NCI-H524 treated with DMSO at 0.1 percent for 48 hours (cell line): ENCODE measurements at regions not wholly inside any gene's neighbourhood (a gene's known extent, or its start where the extent isn't known, plus 50 kb on each side); places are given as distances from the start of the nearest gene placed in this dataset.
A peak's percentile ranks its signal among the peaks of the same experiment; 100 is the strongest.

Experiments
- DNase-seq: peaks from one replicate; lab custom pipeline; 2025; lab: John Stamatoyannopoulos, UW

GRCh38 chr5:104189031-104189430 lies 626.4 kb upstream of the NUDT12 start:
- DNase-seq, result no peak

GRCh38 chr5:104187656-104188055 lies 625.1 kb upstream of the NUDT12 start:
- no peak for DNase-seq

- no peak for DNase-seq
Observed at GRCh38 chr5:104186510-104186909, 623.9 kb upstream of the NUDT12 start.

GRCh38 chr5:104186100-104186499 lies 623.5 kb upstream of the NUDT12 start:
- no peak for DNase-seq

DNA sequence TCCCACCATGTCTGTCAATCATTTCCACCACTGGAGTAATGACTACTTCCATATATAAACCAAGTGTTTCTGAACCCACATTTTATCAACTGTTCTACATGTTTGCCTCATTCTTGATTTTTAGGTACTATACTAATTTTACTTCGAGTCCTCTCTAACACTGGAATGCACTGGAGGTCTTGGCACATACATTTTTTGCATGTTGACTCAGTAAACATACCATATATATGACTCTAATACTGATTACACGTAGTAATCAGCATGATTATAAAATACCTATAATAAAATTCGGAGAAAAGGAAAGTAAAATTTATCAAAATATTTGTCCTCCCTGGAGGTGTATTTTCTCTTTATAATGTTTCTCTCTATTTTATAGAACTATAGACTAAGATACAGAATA lies 621.7 kb upstream of the NUDT12 start:
- DNase-seq, result no peak

- peak; percentile 3 for DNase-seq
Observed at GRCh38 chr5:104178829-104179456, 616.4 kb upstream of the NUDT12 start.

- DNase-seq, result no peak
Observed at GRCh38 chr5:104178066-104178465, 615.5 kb upstream of the NUDT12 start.

DNA sequence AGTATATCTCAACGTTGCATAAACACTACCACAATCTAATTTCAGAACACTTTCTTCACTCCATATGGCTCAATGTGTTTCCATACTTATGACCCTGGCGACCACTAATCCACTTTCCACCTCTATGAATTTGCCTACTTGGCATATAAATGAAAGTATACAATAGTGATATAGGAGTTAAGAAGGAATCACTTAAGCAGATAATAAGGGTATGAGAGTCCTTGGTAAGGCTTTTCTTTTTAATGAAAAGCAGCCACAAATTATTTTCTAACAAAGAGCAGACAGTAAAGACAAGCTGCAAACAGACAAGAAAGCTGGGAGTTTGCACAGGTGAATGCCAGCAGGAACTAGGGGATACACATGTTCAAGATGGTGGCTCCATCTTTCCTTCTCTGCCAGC lies 615.1 kb upstream of the NUDT12 start:
- DNase-seq, result peak; percentile 25

- DNase-seq, result no peak
Observed at GRCh38 chr5:104172976-104173375, 610.4 kb upstream of the NUDT12 start.

DNA sequence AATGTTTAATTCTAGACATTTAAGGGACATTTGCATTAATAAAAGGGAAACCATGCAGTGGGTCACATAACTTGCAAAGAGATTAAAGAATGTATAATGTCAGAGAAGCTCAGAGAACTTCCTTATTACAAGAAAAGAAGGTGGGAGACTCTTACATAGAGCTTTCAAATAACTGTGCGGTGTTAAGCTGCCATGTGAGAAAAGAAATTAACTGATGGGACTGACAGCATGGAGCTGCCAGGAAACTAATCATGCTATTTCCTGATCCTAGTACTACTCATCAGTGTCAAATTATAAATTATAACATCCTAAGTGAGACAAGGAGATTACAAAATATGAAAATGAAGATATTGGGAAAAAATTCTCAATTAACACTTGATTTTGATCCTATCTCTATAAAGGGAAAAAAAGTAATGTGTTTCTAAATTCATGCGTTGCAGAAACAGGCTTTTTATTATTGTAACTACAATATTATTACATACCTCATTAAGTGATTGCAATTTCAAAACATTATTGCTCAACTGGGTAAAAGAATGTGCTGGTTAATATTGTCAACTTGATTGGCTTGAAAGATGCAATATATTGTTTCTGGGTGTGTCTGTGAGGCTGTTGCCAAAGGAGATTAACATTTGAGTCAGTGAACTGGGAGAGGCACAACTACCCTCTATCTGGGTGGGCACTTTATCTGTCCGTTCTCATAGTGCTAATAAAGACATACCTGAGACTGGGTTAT lies 609.5 kb upstream of the NUDT12 start:
- no peak for DNase-seq

DNA sequence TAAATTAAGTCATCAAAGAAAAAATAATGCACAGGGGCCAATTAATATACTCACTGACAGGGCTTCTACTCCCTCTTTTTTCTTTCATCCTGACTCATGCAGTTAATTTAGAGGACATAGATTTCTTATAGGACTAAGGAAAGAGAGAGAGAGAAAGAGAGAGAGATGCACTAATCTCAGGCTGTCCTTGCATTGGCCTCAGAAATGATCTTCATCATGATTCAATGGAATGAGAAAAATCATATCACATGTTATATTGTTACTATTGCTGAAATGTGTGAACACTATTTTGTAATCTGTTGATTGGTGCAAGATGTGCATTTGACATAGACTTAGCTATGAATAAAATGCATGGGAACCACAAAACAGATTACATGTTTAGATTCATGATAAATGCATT lies 608.3 kb upstream of the NUDT12 start:
- DNase-seq, result no peak

DNA sequence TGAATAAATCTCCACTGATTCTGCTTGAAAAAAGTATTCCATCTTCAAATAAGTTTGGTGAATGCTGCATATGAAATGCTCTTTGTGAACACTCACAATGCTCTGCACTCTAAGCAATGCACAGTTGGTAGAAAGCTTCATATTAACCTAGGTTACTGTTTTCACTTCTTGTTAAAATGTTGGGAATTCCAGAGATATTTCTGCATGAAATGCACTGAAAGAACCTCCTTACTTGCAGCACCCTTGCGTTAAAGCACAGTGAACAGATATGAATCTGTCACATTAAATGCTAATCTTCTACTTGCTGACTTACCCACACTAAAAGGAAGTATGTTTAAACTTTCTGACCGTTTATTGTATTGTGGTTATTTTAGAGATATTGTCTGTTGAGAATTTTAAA lies 584.1 kb upstream of the NUDT12 start:
- DNase-seq, result no peak

GRCh38 chr5:104139840-104140239 lies 577.3 kb upstream of the NUDT12 start:
- DNase-seq, result no peak

DNA sequence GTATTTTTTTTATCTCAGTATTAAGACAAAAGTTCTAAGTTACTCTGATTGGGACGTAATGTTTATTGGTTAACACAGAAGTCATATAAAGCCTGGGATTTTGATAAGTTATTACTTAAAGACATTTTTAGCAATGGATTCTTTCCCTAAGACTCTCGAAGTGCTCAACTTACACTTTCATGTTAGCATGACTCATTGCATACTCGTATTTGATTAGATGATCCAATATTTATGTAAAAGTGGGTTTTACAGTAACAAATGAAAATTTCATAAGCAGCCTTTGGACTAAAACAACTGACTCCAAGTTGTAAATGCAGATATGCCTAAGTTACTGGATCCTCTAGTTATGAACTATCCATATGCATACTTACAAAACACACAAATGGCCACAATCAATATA lies 567.7 kb upstream of the NUDT12 start:
- no peak for DNase-seq

DNA sequence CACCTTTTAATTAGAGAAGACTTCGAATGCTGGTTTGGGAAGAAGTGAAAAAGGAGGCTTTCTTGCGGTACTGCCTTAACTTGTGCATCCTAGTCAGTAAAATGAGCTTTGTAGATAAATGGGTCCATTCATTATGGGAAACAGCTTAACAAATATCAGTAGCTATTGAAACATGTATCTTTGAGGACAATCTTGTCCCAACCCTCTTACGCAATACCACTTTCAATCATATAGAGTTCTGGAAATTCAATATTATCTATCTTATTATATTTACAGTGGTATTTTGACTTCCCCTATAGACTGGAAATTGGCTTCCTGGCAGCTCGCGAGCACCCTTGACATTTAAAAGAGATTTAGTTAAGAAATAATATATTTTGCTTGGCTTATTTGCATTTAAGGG lies 565.8 kb upstream of the NUDT12 start:
- no peak for DNase-seq

- DNase-seq, result no peak
Observed at GRCh38 chr5:104126980-104127379, 564.4 kb upstream of the NUDT12 start.

DNA sequence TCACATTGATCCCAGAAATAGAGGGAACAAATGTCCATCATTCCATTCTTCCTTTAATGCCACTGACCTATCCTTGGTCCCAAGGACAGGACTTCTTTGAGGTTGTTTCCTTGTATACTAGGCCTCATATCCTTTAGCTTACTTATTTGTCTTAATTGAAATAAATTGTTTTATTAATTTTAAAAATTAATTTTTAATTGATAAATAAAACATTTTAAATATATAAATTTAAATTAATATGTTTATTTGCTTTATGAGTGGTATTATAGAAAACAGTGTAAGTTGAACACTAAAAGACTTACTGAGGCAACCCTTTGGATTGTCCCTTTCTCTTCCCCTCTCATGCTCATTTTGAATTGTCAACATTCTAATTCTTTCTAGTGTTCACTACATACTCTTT lies 556.9 kb upstream of the NUDT12 start:
- no peak for DNase-seq

DNA sequence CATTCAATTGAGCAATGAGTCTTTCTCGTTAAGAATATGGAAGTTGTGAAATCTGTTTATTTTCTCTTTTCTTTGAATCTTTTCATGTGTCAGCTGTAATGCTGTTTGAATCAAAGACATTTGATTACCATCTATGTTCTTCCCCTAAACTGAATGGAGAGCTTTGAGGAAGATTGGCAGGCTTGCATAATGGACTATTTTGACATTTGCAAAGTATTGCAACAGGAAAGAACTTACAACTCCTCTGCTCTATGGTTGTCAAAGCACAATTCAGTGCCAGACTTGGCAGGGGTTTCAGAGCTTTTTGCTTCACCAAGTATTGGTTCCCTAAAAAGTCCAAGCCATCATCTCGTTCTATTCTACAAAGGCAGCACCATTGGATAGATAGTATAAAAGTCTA lies 549.0 kb upstream of the NUDT12 start:
- no peak for DNase-seq

- no peak for DNase-seq
Observed at GRCh38 chr5:104096451-104096850, 533.9 kb upstream of the NUDT12 start.

- no peak for DNase-seq
Observed at GRCh38 chr5:104095527-104095926, 532.9 kb upstream of the NUDT12 start.

DNA sequence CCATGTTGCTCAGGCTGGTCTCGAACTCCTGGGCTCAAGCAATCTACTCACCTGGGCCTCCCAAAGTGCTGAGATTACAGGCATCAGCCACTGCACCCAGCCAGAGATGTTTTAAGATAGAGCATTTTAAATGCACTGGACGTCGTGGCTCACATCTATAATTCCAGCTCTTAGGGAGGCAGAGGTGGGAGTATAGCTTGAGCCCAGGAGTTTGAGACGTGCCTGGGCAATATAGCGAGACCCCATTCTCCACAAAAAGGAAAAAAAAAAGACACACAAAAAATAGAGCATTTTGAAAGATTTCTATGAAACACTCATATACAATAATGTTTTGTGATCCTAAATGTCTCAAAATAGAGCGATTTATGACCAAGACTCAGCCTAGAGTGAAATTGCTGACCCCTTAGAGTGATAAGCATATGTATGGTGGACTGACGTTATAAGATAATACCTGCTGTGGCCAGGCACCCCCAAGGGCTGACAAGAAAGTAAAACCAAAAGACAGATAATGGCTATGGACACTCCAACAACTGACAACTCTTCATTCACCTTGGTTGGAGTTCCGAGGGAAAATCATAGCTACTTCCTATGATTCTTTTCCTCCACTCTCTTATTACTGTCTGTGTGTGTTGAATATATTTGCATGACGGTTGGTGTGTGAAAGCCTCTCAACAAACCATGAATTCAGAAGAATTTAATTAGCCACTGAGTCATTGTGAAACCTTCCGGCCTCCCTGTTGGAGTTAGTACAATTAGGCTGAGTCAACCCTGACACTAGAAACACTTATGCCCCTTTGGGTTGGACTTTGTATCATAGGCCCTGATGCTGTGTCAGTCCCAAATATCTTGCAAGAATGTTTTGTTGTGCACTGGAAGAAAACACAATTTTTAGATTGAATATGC lies 526.5 kb upstream of the NUDT12 start:
- no peak for DNase-seq

- DNase-seq, result no peak
Observed at GRCh38 chr5:104084896-104085295, 522.3 kb upstream of the NUDT12 start.

GRCh38 chr5:104082754-104083153 lies 520.2 kb upstream of the NUDT12 start:
- DNase-seq, result no peak
